IMR-90 (cell line): ENCODE measurements at regions not wholly inside any gene's neighbourhood (a gene's known extent, or its start where the extent isn't known, plus 50 kb on each side); places are given as distances from the start of the nearest gene placed in this dataset.
A peak's percentile ranks its signal among the peaks of the same experiment; 100 is the strongest.

Experiments
- ATAC-seq: fragments of 200-7000 bp; cut with Tn5 transposase; 2 replicates; pipeline ENCODE4 v1.9.1; 2020; ENCODE audit warnings: low read depth, mild to moderate bottlenecking, moderate library complexity
- BruUV-seq: library from RNA; stranded (reverse); fragments of 400-500 nt; replicated peaks from 2 replicates; lab custom pipeline; 2021; lab: Mats Ljungman, UMichigan
- CTCF ChIA-PET: fragments of 300-600 bp; formaldehyde crosslinking; extraction: SDS; loops from one replicate; lab custom pipeline; 2021; ENCODE audit warnings: antibody characterized with exemption; lab: Yijun Ruan, JAX
- POLR2A ChIA-PET: fragments of 300-600 bp; sonication (Branson Sonifier 250); formaldehyde crosslinking; loops from one replicate; lab custom pipeline; 2022; ENCODE audit warnings: antibody characterized with exemption; ENCODE audit not compliant: unreplicated experiment; lab: Charles Lee
- DNase-seq: peaks from one replicate; pipeline ENCODE4 v3.0.0; 2013
- H2AFZ ChIP-seq: replicated peaks from 2 replicates; pipeline ENCODE3; 2013; ENCODE audit warnings: low read length, mild to moderate bottlenecking; ENCODE audit not compliant: poor library complexity
- H2AK5ac ChIP-seq: 2 replicates; pipeline ENCODE4 v1.6.1; 2013; ENCODE audit warnings: low read depth, low read length, inconsistent platforms
- H2AK9ac ChIP-seq: replicated peaks from 2 replicates; pipeline ENCODE3; 2013; ENCODE audit warnings: mild to moderate bottlenecking, low read depth, low read length, moderate library complexity; ENCODE audit not compliant: poor library complexity
- H2BK120ac ChIP-seq: 2 replicates; pipeline ENCODE4 v1.6.1; 2013; ENCODE audit warnings: low read depth, low read length, inconsistent platforms
- H2BK15ac ChIP-seq: 3 replicates; pipeline ENCODE4 v1.6.1; 2013; ENCODE audit warnings: low read depth, low read length, inconsistent platforms
- H2BK20ac ChIP-seq: 2 replicates; pipeline ENCODE4 v1.6.1; 2013; ENCODE audit warnings: low read depth, mild to moderate bottlenecking, inconsistent platforms, low read length, moderate library complexity
- H2BK5ac ChIP-seq: 2 replicates; pipeline ENCODE4 v1.6.1; 2013; ENCODE audit warnings: mild to moderate bottlenecking, low read depth, low read length, inconsistent platforms; ENCODE audit not compliant: poor library complexity, severe bottlenecking
- H3K14ac ChIP-seq: replicated peaks from 2 replicates; pipeline ENCODE4 v1.6.1; 2013; ENCODE audit warnings: low read depth, low read length, inconsistent platforms
- H3K18ac ChIP-seq: 2 replicates; pipeline ENCODE4 v1.6.1; 2013; ENCODE audit warnings: low read depth, low read length, control low read depth
- H3K23ac ChIP-seq: 2 replicates; pipeline ENCODE4 v1.6.1; 2013; ENCODE audit warnings: low read depth, low read length, inconsistent platforms
- H3K27ac ChIP-seq: 2 replicates; pipeline ENCODE4 v1.5.1; 2013; ENCODE audit warnings: mild to moderate bottlenecking, control low read depth, low read length; ENCODE audit not compliant: insufficient read depth
- H3K27me3 ChIP-seq: 2 replicates; pipeline ENCODE4 v1.6.1; 2013; ENCODE audit warnings: low read length; ENCODE audit not compliant: control insufficient read depth, insufficient read depth
- H3K36me3 ChIP-seq: 2 replicates; pipeline ENCODE4 v1.6.1; 2013; ENCODE audit warnings: low read length, mixed read lengths; ENCODE audit not compliant: control insufficient read depth, insufficient read depth
- H3K4ac ChIP-seq: 2 replicates; pipeline ENCODE4 v1.6.1; 2013; ENCODE audit warnings: low read depth, low read length, inconsistent platforms
- H3K4me1 ChIP-seq: 2 replicates; pipeline ENCODE4 v1.6.1; 2013; ENCODE audit warnings: low read length, mixed read lengths; ENCODE audit not compliant: control insufficient read depth, insufficient read depth
- H3K4me2 ChIP-seq: 2 replicates; pipeline ENCODE4 v1.6.1; 2013; ENCODE audit warnings: low read depth, mild to moderate bottlenecking, control low read depth, low read length, moderate library complexity
- H3K4me3 ChIP-seq: 2 replicates; pipeline ENCODE4 v1.5.1; 2013; ENCODE audit warnings: low read depth, mild to moderate bottlenecking, control low read depth, low read length, moderate library complexity; ENCODE audit not compliant: insufficient read depth
- H3K56ac ChIP-seq: 2 replicates; pipeline ENCODE4 v1.6.1; 2013; ENCODE audit warnings: low read length, inconsistent platforms; ENCODE audit not compliant: insufficient read depth; ENCODE audit errors: extremely low read depth
- H3K79me1 ChIP-seq, 2 experiments: 2 replicates each; pipeline ENCODE4 v1.6.1; 2013; ENCODE audit warnings: low read length in 2 of 2, inconsistent platforms in 1 of 2, low read depth in 1 of 2
- H3K9ac ChIP-seq: 2 replicates; pipeline ENCODE4 v1.6.1; 2013; ENCODE audit warnings: low read depth, low read length, control low read depth
- H3K9me1 ChIP-seq: 2 replicates; pipeline ENCODE4 v1.6.1; 2013; ENCODE audit warnings: low read length, inconsistent platforms; ENCODE audit not compliant: insufficient read depth
- H3K9me3 ChIP-seq: 2 replicates; pipeline ENCODE4 v1.6.1; 2013; ENCODE audit warnings: low read length; ENCODE audit not compliant: control insufficient read depth, insufficient read depth
- H4K20me1 ChIP-seq: 2 replicates; pipeline ENCODE4 v1.6.1; 2013; ENCODE audit warnings: low read length, inconsistent platforms; ENCODE audit not compliant: insufficient read depth
- H4K5ac ChIP-seq: 2 replicates; pipeline ENCODE4 v1.6.1; 2013; ENCODE audit warnings: mild to moderate bottlenecking, low read depth, low read length, control low read depth
- H4K8ac ChIP-seq, 2 experiments: 2 replicates each; pipeline ENCODE4 v1.6.1; 2013; ENCODE audit warnings: low read depth in 2 of 2, low read length in 2 of 2, control low read depth in 1 of 2, inconsistent platforms in 1 of 2
- H4K91ac ChIP-seq: 2 replicates; pipeline ENCODE4 v1.6.1; 2013; ENCODE audit warnings: low read depth, low read length, inconsistent platforms; ENCODE audit not compliant: insufficient read depth
- CEBPB ChIP-seq: IDR thresholded peaks from 2 replicates; pipeline ENCODE4 v1.6.1; 2012; ENCODE audit warnings: low read depth, low read length, improper control_type of control experiment
- CHD1 ChIP-seq: IDR thresholded peaks from 2 replicates; pipeline ENCODE4 v1.6.1; 2012; ENCODE audit warnings: low read depth, low read length, improper control_type of control experiment
- ELK1 ChIP-seq: fragments of 150-350 bp; IDR thresholded peaks from 2 replicates; pipeline ENCODE4 v1.6.1; 2016; ENCODE audit warnings: low read depth, mild to moderate bottlenecking, low read length, moderate library complexity, borderline replicate concordance
- MAFK ChIP-seq: IDR thresholded peaks from 2 replicates; pipeline ENCODE4 v1.6.1; 2012; ENCODE audit warnings: low read depth, low read length, improper control_type of control experiment
- WGBS, 2 experiments: methylation state at CpG; one replicate each; pipeline versions ENCODE4 v1.1.5 to v1.1.7; 2013; ENCODE audit warnings: missing lambda C conversion rate in 2 of 2; ENCODE audit not compliant: insufficient read length in 1 of 2; ENCODE audit errors: extremely low coverage in 2 of 2; 5-methylcytosine and 5-hydroxymethylcytosine counted together
- dilution Hi-C: fragments of 300-500 bp; cut with HindIII; formaldehyde crosslinking; loops from one replicate; pipeline ENCODE4 v1.14.3; 2018; ENCODE audit warnings: low sequenced_read_pairs; ENCODE audit not compliant: unreplicated experiment
- in situ Hi-C: fragments of 300-500 bp; cut with MboI; formaldehyde crosslinking; loops from 3 replicates; pipeline ENCODE4 v1.14.3; 2019; ENCODE audit warnings: low sequenced_read_pairs, inconsistent platforms, mixed read lengths
- intact Hi-C: fragments of 100-400 bp; cut with micrococcal nuclease; formaldehyde crosslinking; loops from 2 replicates; pipeline ENCODE4 v1.10.0; 2022

- Histone ChIP-seq H3K23ac (peak overlapping the region; percentile 48; the same call in 1 of the 2 replicates), H3K79me1 (peaks cover 0 to 13% of the 10 kb centered on the region in 2 experiments; a peak in 2 of 4 replicates), H4K91ac (peak overlapping the region; percentile 26; the same call in 1 of the 2 replicates), H3K9me1 (no peaks in the 10 kb centered on the region), H2AK5ac (peak overlapping the region; percentile 75; the same call in 1 of the 2 replicates), H2AFZ (no peak overlapping the region), H3K4me1 (peaks cover 12% of the 10 kb centered on the region), H3K56ac (peak overlapping the region; percentile 83), H3K14ac (peak overlapping the region; percentile 86; the same call in 1 of the 2 replicates), H3K18ac (peak overlapping the region; percentile 58; the same call in 1 of the 2 replicates), H2BK20ac (peak overlapping the region; percentile 78; the same call in 1 of the 2 replicates), H2AK9ac (no peak overlapping the region), H3K9ac (peak overlapping the region; percentile 33; the same call in 1 of the 2 replicates), H3K27ac (peak overlapping the region; percentile 68), H3K36me3 (no peaks in the 10 kb centered on the region), H3K4me2 (peak overlapping the region; percentile 42; the same call in 1 of the 2 replicates), H3K9me3 (no peaks in the 10 kb centered on the region), H4K5ac (peak overlapping the region; percentile 69; the same call in 1 of the 2 replicates), H2BK15ac (peak overlapping the region; percentile 57; the same call in 2 of the 3 replicates), H3K4me3 (no peak overlapping the region), H2BK5ac (peak overlapping the region; percentile 100), H3K27me3 (no peaks in the 10 kb centered on the region), H3K4ac (peak overlapping the region; percentile 59), H2BK120ac (peak overlapping the region; percentile 100; the same call in 1 of the 2 replicates), H4K8ac (peak overlapping the region; percentile 32 to 92; a peak in 3 of 4 replicates), H4K20me1 (no peaks in the 10 kb centered on the region)
- intact Hi-C loops: no loop called here
- POLR2A ChIA-PET: no interaction called here
- no TSS peak for BruUV-seq
- CTCF ChIA-PET: no interaction called here
- dilution Hi-C loops: no loop called here
- in situ Hi-C loops: no loop called here
- peak; percentile 40 for ATAC-seq
- DNase-seq: peak; percentile 73
- no CpG with 5 or more reads among the region's 2 CpGs for WGBS, 2 experiments
- TF ChIP-seq ELK1 (no peak), CEBPB (peak; percentile 57), MAFK (0 out of 2 replicates have a peak, but pooled peaks have one; percentile 20), CHD1 (no peak)
These were observed 150.4 kb upstream of the GNAI1 start for GRCh38 chr7:79984210-79984609.
